Right lobe of liver (tissue), 6 donors: ENCODE measurements at regions not wholly inside any gene's neighbourhood (a gene's known extent, or its start where the extent isn't known, plus 50 kb on each side); places are given as distances from the start of the nearest gene placed in this dataset.

Source experiments
- ATAC-seq, 4 donors: fragments of 200-7000 bp; cut with Tn5 transposase; one replicate each; pipeline ENCODE4 v1.9.1; 2020; ENCODE audit warnings: mild to moderate bottlenecking in 4 of 4, moderate library complexity in 4 of 4
- DNase-seq, 3 donors: peaks; one replicate each; pipeline ENCODE4 v3.0.0-alpha.2; 2020
- H3K27ac ChIP-seq, 3 donors: fragments of 200-600 bp; one replicate each; pipeline ENCODE4 v1.8.0; 2022
- H3K27me3 ChIP-seq, 2 donors: fragments of 200-600 bp; one replicate each; pipeline ENCODE4 v1.8.0; 2022
- H3K36me3 ChIP-seq, 4 donors: fragments of 200-600 bp; sonication (generic) in 1 of 4; one replicate each; pipeline versions ENCODE4 v1.5.1 to v1.8.0; 2017 to 2022; ENCODE audit warnings: control low read depth in 1 of 4
- H3K4me1 ChIP-seq, 4 donors: fragments of 200-600 bp; sonication (generic) in 1 of 4; one replicate each; pipeline versions ENCODE4 v1.5.1 to v1.8.0; 2017 to 2022; ENCODE audit warnings: control low read depth in 1 of 4
- H3K4me3 ChIP-seq, 3 donors: fragments of 200-600 bp; one replicate each; pipeline ENCODE4 v1.8.0; 2022
- H3K9me3 ChIP-seq, 4 donors: fragments of 200-600 bp; sonication (generic) in 1 of 4; one replicate each; pipeline versions ENCODE4 v1.5.1 to v1.8.0; 2017 to 2022; ENCODE audit warnings: control low read depth in 1 of 4
- CTCF ChIP-seq, 4 donors: fragments of 200-600 bp in 3 of 4; fragments of 450-650 bp in 1 of 4; IDR thresholded peaks; one replicate each; pipeline versions ENCODE4 v1.5.1 to v1.8.0; 2016 to 2022; ENCODE audit warnings: antibody characterized with exemption in 4 of 4, mild to moderate bottlenecking in 2 of 4
- POLR2A ChIP-seq: fragments of 450-650 bp; IDR thresholded peaks from one replicate; pipeline ENCODE4 v1.6.1; 2017; ENCODE audit warnings: antibody characterized with exemption, mild to moderate bottlenecking
- WGBS: methylation state at CpG from one replicate; pipeline ENCODE4 v1.1.6; 2018; ENCODE audit warnings: low coverage, low lambda C conversion rate; ENCODE audit not compliant: insufficient coverage; ENCODE audit errors: missing lambda C conversion rate; 5-methylcytosine and 5-hydroxymethylcytosine counted together
- intact Hi-C, 2 donors: fragments of 100-400 bp; cut with DNase I; formaldehyde crosslinking; loops; one replicate each; pipeline versions ENCODE4 v1.11.2 to v1.14.1; 2022
- donor health status: DM: no; HTN: yes; CAD: no.
- donor health status: DM: no; HTN: no; CAD: no.
- donor health status: DM: no; HTN: no; CAD: no.
- donor health status: DM: no; HTN: yes; CAD: no.
- donor health status: DM: no; HTN: yes; CAD: no.

GRCh38 chr9:15032860-15033259 is 122.6 kb upstream of the FREM1 start:
- Histone ChIP-seq H3K9me3 (no peaks in the 10 kb centered on the region), H3K36me3 (no peaks in the 10 kb centered on the region), H3K27me3 (no peaks in the 10 kb centered on the region), H3K27ac (no peak overlapping the region), H3K4me1 (no peaks in the 10 kb centered on the region), H3K4me3 (no peak overlapping the region)
- ATAC-seq = no peak
- DNase-seq = no peak
- WGBS = no CpG with 5 or more reads among the region's 1 CpG
- no peak for TF ChIP-seq CTCF (IDR thresholded peaks at IDR 0.05)
- no peak for TF ChIP-seq POLR2A
- intact Hi-C loops = no loop called here

- no peak for TF ChIP-seq CTCF (IDR thresholded peaks at IDR 0.05)
- no peak for TF ChIP-seq POLR2A
- no peak overlapping the region for H3K4me3 ChIP-seq
- no peaks in the 10 kb centered on the region for H3K4me1 ChIP-seq
- intact Hi-C loops = no loop called here
- H3K36me3 ChIP-seq = no peaks in the 10 kb centered on the region
- DNase-seq = no peak
- no peaks in the 10 kb centered on the region for H3K27me3 ChIP-seq
- H3K9me3 ChIP-seq = no peaks in the 10 kb centered on the region
- ATAC-seq = no peak
- 55% methylated on average over 1 of the region's 1 CpG for WGBS
- H3K27ac ChIP-seq = no peak overlapping the region
Observed at GRCh38 chr9:15021146-15021545, 110.9 kb upstream of the FREM1 start.

- H3K27me3 ChIP-seq = no peaks in the 10 kb centered on the region
- no peak overlapping the region for H3K27ac ChIP-seq
- no peaks in the 10 kb centered on the region for H3K9me3 ChIP-seq
- WGBS = 70% methylated on average over 5 of the region's 6 CpGs
- H3K4me1 ChIP-seq = no peaks in the 10 kb centered on the region
- no peak for TF ChIP-seq CTCF (IDR thresholded peaks at IDR 0.05)
- no peak for TF ChIP-seq POLR2A
- no peak overlapping the region for H3K4me3 ChIP-seq
- ATAC-seq = no peak
- intact Hi-C loops = no loop called here
- H3K36me3 ChIP-seq = no peaks in the 10 kb centered on the region
- no peak for DNase-seq
Observed at GRCh38 chr9:15018096-15018637, 107.9 kb upstream of the FREM1 start.

GRCh38 chr9:15010581-15010980 is 100.4 kb upstream of the FREM1 start:
- no peaks in the 10 kb centered on the region for H3K4me1 ChIP-seq
- DNase-seq (no peak), ATAC-seq (no peak)
- no peaks in the 10 kb centered on the region for H3K9me3 ChIP-seq
- TF ChIP-seq CTCF (IDR thresholded peaks at IDR 0.05) (no peak), POLR2A (no peak)
- H3K27ac ChIP-seq = no peak overlapping the region
- H3K36me3 ChIP-seq = no peaks in the 10 kb centered on the region
- intact Hi-C loops = no loop called here
- H3K27me3 ChIP-seq = no peaks in the 10 kb centered on the region
- H3K4me3 ChIP-seq = no peak overlapping the region

- Histone ChIP-seq H3K36me3 (no peaks in the 10 kb centered on the region), H3K9me3 (no peaks in the 10 kb centered on the region), H3K4me1 (no peaks in the 10 kb centered on the region), H3K27me3 (no peaks in the 10 kb centered on the region), H3K27ac (no peak overlapping the region), H3K4me3 (no peak overlapping the region)
- no peak for ATAC-seq
- intact Hi-C loops = no loop called here
- TF ChIP-seq CTCF (IDR thresholded peaks at IDR 0.05) (no peak), POLR2A (no peak)
- 13% methylated on average over 1 of the region's 1 CpG for WGBS
- no peak for DNase-seq
Observed at GRCh38 chr9:15007698-15008097, 97.5 kb upstream of the FREM1 start.
